Upper lobe of left lung (tissue), 4 donors: ENCODE measurements at regions not wholly inside any gene's neighbourhood (a gene's known extent, or its start where the extent isn't known, plus 50 kb on each side); places are given as distances from the start of the nearest gene placed in this dataset.

Source experiments
- EP300 ChIP-seq, 4 donors: sonication (generic); formaldehyde crosslinking; IDR thresholded peaks; one replicate each; pipeline ENCODE4 v1.5.1; 2017; ENCODE audit warnings: antibody characterized with exemption in 4 of 4, control low read depth in 2 of 4
- POLR2A ChIP-seq, 4 donors: fragments of 450-650 bp; IDR thresholded peaks; one replicate each; pipeline ENCODE4 v1.5.1; 2016 to 2017; ENCODE audit warnings: antibody characterized with exemption in 4 of 4, mild to moderate bottlenecking in 2 of 4
- TF ChIP-seq, protein P1 (sequence below), 6 experiments: fragments of 450-650 bp in 4 of 6; fragments of 200-600 bp in 2 of 6; sonication (generic) in 2 of 6; IDR thresholded peaks; one replicate each; pipeline ENCODE4 v1.5.1; 2016 to 2019; ENCODE audit warnings: antibody characterized with exemption in 6 of 6

DNA sequence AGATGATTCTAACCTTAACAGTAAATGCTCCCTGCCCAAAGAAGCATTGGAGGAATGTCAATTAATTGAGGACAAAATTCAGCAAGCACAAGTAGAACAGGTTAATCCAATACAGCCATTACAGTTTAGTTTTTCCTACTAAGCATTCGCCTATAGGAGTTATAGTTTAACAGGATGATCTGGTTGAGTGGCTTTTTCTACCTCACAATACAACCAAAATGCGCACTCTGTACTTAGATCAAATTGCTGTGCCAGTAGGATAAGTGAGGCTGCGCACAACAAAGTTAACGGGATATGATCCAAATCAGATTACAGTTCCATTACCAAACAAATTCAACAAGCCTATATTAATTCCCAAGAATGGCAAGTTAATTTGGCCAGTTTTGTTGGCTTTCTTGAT lies 117.1 kb upstream of the TRIM24 start:
- TF ChIP-seq, protein P1, sequence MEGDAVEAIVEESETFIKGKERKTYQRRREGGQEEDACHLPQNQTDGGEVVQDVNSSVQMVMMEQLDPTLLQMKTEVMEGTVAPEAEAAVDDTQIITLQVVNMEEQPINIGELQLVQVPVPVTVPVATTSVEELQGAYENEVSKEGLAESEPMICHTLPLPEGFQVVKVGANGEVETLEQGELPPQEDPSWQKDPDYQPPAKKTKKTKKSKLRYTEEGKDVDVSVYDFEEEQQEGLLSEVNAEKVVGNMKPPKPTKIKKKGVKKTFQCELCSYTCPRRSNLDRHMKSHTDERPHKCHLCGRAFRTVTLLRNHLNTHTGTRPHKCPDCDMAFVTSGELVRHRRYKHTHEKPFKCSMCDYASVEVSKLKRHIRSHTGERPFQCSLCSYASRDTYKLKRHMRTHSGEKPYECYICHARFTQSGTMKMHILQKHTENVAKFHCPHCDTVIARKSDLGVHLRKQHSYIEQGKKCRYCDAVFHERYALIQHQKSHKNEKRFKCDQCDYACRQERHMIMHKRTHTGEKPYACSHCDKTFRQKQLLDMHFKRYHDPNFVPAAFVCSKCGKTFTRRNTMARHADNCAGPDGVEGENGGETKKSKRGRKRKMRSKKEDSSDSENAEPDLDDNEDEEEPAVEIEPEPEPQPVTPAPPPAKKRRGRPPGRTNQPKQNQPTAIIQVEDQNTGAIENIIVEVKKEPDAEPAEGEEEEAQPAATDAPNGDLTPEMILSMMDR (IDR thresholded peaks at IDR 0.05): no peak
- TF ChIP-seq POLR2A (IDR thresholded peaks at IDR 0.05): no peak
- no peak for TF ChIP-seq EP300 (IDR thresholded peaks at IDR 0.05)
